ENCODE measurements at regions not wholly inside any gene's neighbourhood (a gene's known extent, or its start where the extent isn't known, plus 50 kb on each side); places are given as distances from the start of the nearest gene placed in this dataset.
"Not testable (repeated sequence)": the region's sequence is repeated elsewhere in the genome, so short reads cannot be mapped to it uniquely, and the experiment has no call there.

- no peak for DNase-seq (ENCODE audit: low spot score)
- H3K36me3 ChIP-seq (ENCODE audit: insufficient read depth, low read length): no peaks in the 10 kb centered on the region
- CTCF ChIA-PET (ENCODE audit: unreplicated experiment): no interaction called here
Measured at GRCh38 chr6:126667071-126667470, 327.2 kb downstream of the CENPW start.

GRCh38 chr6:126667728-126668127 lies 327.8 kb downstream of the CENPW start:
- H3K36me3 ChIP-seq (ENCODE audit: insufficient read depth, low read length): no peaks in the 10 kb centered on the region
- no peaks in the 10 kb centered on the region for H3K79me2 ChIP-seq (ENCODE audit: insufficient read depth, low read depth, low read length)
- DNase-seq (ENCODE audit: low spot score): no peak
- H4K20me1 ChIP-seq (ENCODE audit: insufficient read depth, low read length): no peaks in the 10 kb centered on the region
- H3K4me1 ChIP-seq (ENCODE audit: insufficient read depth, low read length, poor library complexity, severe bottlenecking): no peaks in the 10 kb centered on the region
- TF ChIP-seq EZH2phosphoT487 (IDR thresholded peaks at IDR 0.05; ENCODE audit: borderline replicate concordance, low read depth, low read length): no peak
- no peak for TF ChIP-seq CTCF (conservative IDR thresholded peaks at IDR 0.05; ENCODE audit: low read length)
- H3K9me3 ChIP-seq (ENCODE audit: low read length): no peaks in the 10 kb centered on the region
- H3K27ac ChIP-seq (ENCODE audit: low read depth, low read length, poor library complexity, severe bottlenecking): no peak overlapping the region
- no peak overlapping the region for H2AFZ ChIP-seq (ENCODE audit: low read length)
- no peaks in the 10 kb centered on the region for H3K9me2 ChIP-seq (ENCODE audit: insufficient read depth, low read length)
- no peak overlapping the region for H3K4me3 ChIP-seq (ENCODE audit: low read depth, low read length, poor library complexity, severe bottlenecking)
- no peak overlapping the region for H3K4me2 ChIP-seq (ENCODE audit: low read length)
- intact Hi-C loops (cut with micrococcal nuclease; ENCODE audit: unreplicated experiment): no loop called here
- BruUV-seq (replicated peaks): no TSS peak
- POLR2A ChIA-PET: no interaction called here
- CTCF ChIA-PET (ENCODE audit: unreplicated experiment): no interaction called here

More at GRCh38 chr6:126667071-126667470, 327.2 kb downstream of the CENPW start:
- POLR2A ChIA-PET: no interaction called here
- Histone ChIP-seq H3K27ac (ENCODE audit: low read depth, low read length, poor library complexity, severe bottlenecking) (no peak overlapping the region), H3K9me2 (ENCODE audit: insufficient read depth, low read length) (no peaks in the 10 kb centered on the region), H3K79me2 (ENCODE audit: insufficient read depth, low read depth, low read length) (no peaks in the 10 kb centered on the region), H4K20me1 (ENCODE audit: insufficient read depth, low read length) (no peaks in the 10 kb centered on the region), H3K4me3 (ENCODE audit: low read depth, low read length, poor library complexity, severe bottlenecking) (no peak overlapping the region), H3K9me3 (ENCODE audit: low read length) (no peaks in the 10 kb centered on the region), H3K4me1 (ENCODE audit: insufficient read depth, low read length, poor library complexity, severe bottlenecking) (no peaks in the 10 kb centered on the region), H3K4me2 (ENCODE audit: low read length) (no peak overlapping the region), H2AFZ (ENCODE audit: low read length) (no peak overlapping the region)
- BruUV-seq (replicated peaks): no TSS peak
- TF ChIP-seq EZH2phosphoT487 (IDR thresholded peaks at IDR 0.05; ENCODE audit: borderline replicate concordance, low read depth, low read length): no peak
- TF ChIP-seq CTCF (conservative IDR thresholded peaks at IDR 0.05; ENCODE audit: low read length): no peak
- intact Hi-C loops (cut with micrococcal nuclease; ENCODE audit: unreplicated experiment): no loop called here

GRCh38 chr6:126672649-126673048 lies 332.7 kb downstream of the CENPW start:
- CTCF ChIA-PET (ENCODE audit: unreplicated experiment): no interaction called here
- Histone ChIP-seq H3K4me3 (ENCODE audit: low read depth, low read length, poor library complexity, severe bottlenecking) (no peak overlapping the region), H3K9me3 (ENCODE audit: low read length) (no peaks in the 10 kb centered on the region), H3K4me1 (ENCODE audit: insufficient read depth, low read length, poor library complexity, severe bottlenecking) (no peaks in the 10 kb centered on the region), H3K4me2 (ENCODE audit: low read length) (no peak overlapping the region), H3K9me2 (ENCODE audit: insufficient read depth, low read length) (no peaks in the 10 kb centered on the region), H3K27ac (ENCODE audit: low read depth, low read length, poor library complexity, severe bottlenecking) (no peak overlapping the region), H3K79me2 (ENCODE audit: insufficient read depth, low read depth, low read length) (no peaks in the 10 kb centered on the region), H4K20me1 (ENCODE audit: insufficient read depth, low read length) (no peaks in the 10 kb centered on the region), H2AFZ (ENCODE audit: low read length) (no peak overlapping the region), H3K36me3 (ENCODE audit: insufficient read depth, low read length) (no peaks in the 10 kb centered on the region)
- POLR2A ChIA-PET: interaction anchor here (0.6 to 0.7 kb wide), 5 partner anchors 22 to 469 kb away, joined by 3 to 4 read pairs (median 3); no protein-coding TSS in a partner anchor
- no peak for DNase-seq (ENCODE audit: low spot score)
- intact Hi-C loops (cut with micrococcal nuclease; ENCODE audit: unreplicated experiment): no loop called here
- BruUV-seq (replicated peaks): no TSS peak
- no peak for TF ChIP-seq CTCF (conservative IDR thresholded peaks at IDR 0.05; ENCODE audit: low read length)

- H3K9me2 ChIP-seq (ENCODE audit: insufficient read depth, low read length); CTCF ChIA-PET (ENCODE audit: unreplicated experiment); POLR2A ChIA-PET; H3K4me2 ChIP-seq (ENCODE audit: low read length); H3K79me2 ChIP-seq (ENCODE audit: insufficient read depth, low read depth, low read length); H4K20me1 ChIP-seq (ENCODE audit: insufficient read depth, low read length); H3K9me3 ChIP-seq (ENCODE audit: low read length); H2AFZ ChIP-seq (ENCODE audit: low read length); intact Hi-C loops (cut with micrococcal nuclease; ENCODE audit: unreplicated experiment); H3K27ac ChIP-seq (ENCODE audit: low read depth, low read length, poor library complexity, severe bottlenecking); H3K36me3 ChIP-seq (ENCODE audit: insufficient read depth, low read length); DNase-seq (ENCODE audit: low spot score); H3K4me1 ChIP-seq (ENCODE audit: insufficient read depth, low read length, poor library complexity, severe bottlenecking); H3K4me3 ChIP-seq (ENCODE audit: low read depth, low read length, poor library complexity, severe bottlenecking); BruUV-seq (replicated peaks): not testable (repeated sequence)
Measured at GRCh38 chr6:126673749-126674148, 333.8 kb downstream of the CENPW start.
